Transverse colon (tissue), 4 donors: ENCODE measurements at regions not wholly inside any gene's neighbourhood (a gene's known extent, or its start where the extent isn't known, plus 50 kb on each side); places are given as distances from the start of the nearest gene placed in this dataset.

Experiments used
- EP300 ChIP-seq: sonication (generic); formaldehyde crosslinking; IDR thresholded peaks from one replicate; pipeline ENCODE4 v1.6.1; 2017; ENCODE audit warnings: antibody characterized with exemption, low read depth
- POLR2A ChIP-seq: fragments of 450-650 bp; IDR thresholded peaks from one replicate; pipeline ENCODE4 v1.6.1; 2016; ENCODE audit warnings: antibody characterized with exemption, mild to moderate bottlenecking, moderate library complexity
- POLR2AphosphoS5 ChIP-seq, 3 donors: sonication (generic); formaldehyde crosslinking; IDR thresholded peaks; one replicate each; pipeline ENCODE4 v1.6.1; 2016; ENCODE audit warnings: antibody characterized with exemption in 3 of 3
- TF ChIP-seq, protein P1 (sequence below), 5 experiments: fragments of 200-600 bp in 3 of 5; fragments of 450-650 bp in 2 of 5; sonication (generic) in 3 of 5; IDR thresholded peaks; 1 replicate in 2 of 5; 2 replicates in 3 of 5; pipeline ENCODE4 v1.5.1; 2016 to 2017; ENCODE audit warnings: antibody characterized with exemption in 5 of 5, inconsistent platforms in 3 of 5, mild to moderate bottlenecking in 2 of 5, moderate library complexity in 1 of 5

DNA sequence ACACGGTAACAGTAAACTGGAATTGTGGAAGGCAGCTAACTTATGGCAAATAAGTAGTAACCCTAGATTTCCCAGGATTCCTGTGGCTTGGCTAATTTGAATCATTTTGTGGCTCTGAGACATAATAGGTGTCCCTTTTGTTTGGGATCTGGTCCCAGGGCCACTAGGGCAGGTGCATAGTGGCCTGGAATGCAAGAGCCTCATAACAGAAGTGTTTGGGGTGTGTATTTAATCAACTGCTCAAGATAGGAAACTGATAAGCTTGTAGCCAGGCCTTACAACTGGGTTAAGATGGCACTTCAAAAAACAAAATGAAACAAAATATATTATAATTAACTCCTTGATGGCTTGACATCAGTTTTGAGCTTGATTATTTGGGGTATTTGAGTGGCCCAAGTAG is 541.8 kb downstream of the ETV1 start:
- TF ChIP-seq, protein P1, sequence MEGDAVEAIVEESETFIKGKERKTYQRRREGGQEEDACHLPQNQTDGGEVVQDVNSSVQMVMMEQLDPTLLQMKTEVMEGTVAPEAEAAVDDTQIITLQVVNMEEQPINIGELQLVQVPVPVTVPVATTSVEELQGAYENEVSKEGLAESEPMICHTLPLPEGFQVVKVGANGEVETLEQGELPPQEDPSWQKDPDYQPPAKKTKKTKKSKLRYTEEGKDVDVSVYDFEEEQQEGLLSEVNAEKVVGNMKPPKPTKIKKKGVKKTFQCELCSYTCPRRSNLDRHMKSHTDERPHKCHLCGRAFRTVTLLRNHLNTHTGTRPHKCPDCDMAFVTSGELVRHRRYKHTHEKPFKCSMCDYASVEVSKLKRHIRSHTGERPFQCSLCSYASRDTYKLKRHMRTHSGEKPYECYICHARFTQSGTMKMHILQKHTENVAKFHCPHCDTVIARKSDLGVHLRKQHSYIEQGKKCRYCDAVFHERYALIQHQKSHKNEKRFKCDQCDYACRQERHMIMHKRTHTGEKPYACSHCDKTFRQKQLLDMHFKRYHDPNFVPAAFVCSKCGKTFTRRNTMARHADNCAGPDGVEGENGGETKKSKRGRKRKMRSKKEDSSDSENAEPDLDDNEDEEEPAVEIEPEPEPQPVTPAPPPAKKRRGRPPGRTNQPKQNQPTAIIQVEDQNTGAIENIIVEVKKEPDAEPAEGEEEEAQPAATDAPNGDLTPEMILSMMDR (IDR thresholded peaks at IDR 0.05), result no peak
- TF ChIP-seq POLR2AphosphoS5 (IDR thresholded peaks at IDR 0.05) (no peak), POLR2A (no peak), EP300 (no peak)
